HL-60 (cell line): ENCODE measurements at regions not wholly inside any gene's neighbourhood (a gene's known extent, or its start where the extent isn't known, plus 50 kb on each side); places are given as distances from the start of the nearest gene placed in this dataset.

ENCODE experiments used
- DNase-seq, 2 experiments: peaks; one replicate each; pipeline ENCODE4 v3.0.0-alpha.2; 2010 to 2020; ENCODE audit warnings: low read depth in 1 of 2, low spot score in 1 of 2
- H3K27ac ChIP-seq: fragments of 250-450 bp; sonication (Bioruptor Pico); replicated peaks from 2 replicates; pipeline ENCODE4 v1.5.1; 2020; ENCODE audit warnings: mild to moderate bottlenecking, moderate library complexity
- H3K27me3 ChIP-seq: fragments of 250-450 bp; sonication (Bioruptor Pico); 2 replicates; pipeline ENCODE4 v1.5.1; 2021; ENCODE audit warnings: mild to moderate bottlenecking, moderate library complexity; ENCODE audit not compliant: insufficient read depth, poor library complexity, severe bottlenecking
- H3K4me3 ChIP-seq: replicated peaks from 2 replicates; pipeline ENCODE4 v1.5.1; 2011; ENCODE audit warnings: mild to moderate bottlenecking, control low read depth, low read length; ENCODE audit not compliant: insufficient read depth
- CTCF ChIP-seq: IDR thresholded peaks from one replicate; pipeline ENCODE4 v1.5.1; 2011; ENCODE audit warnings: low read length, control low read depth, inconsistent platforms; ENCODE audit not compliant: insufficient read depth
- GABPA ChIP-seq: IDR thresholded peaks from 2 replicates; pipeline ENCODE4 v1.6.1; 2012; ENCODE audit warnings: low read depth
- POLR2AphosphoS5 ChIP-seq: IDR thresholded peaks from 2 replicates; pipeline ENCODE4 v1.6.1; 2012; ENCODE audit warnings: low read depth
- REST ChIP-seq: IDR thresholded peaks from 2 replicates; pipeline ENCODE4 v1.6.1; 2012; ENCODE audit warnings: low read depth; ENCODE audit not compliant: insufficient replicate concordance
- SPI1 ChIP-seq: IDR thresholded peaks from 2 replicates; pipeline ENCODE4 v1.6.1; 2012; ENCODE audit warnings: low read depth, mild to moderate bottlenecking, borderline replicate concordance

GRCh38 chr11:127656116-127656836 is 655.7 kb upstream of the KIRREL3 start:
- DNase-seq, result no peak
- Histone ChIP-seq H3K4me3 (no peak overlapping the region), H3K27me3 (no peaks in the 10 kb centered on the region), H3K27ac (no peak overlapping the region)
- TF ChIP-seq SPI1, result no peak
- TF ChIP-seq GABPA, result no peak
- TF ChIP-seq CTCF, result no peak
- TF ChIP-seq REST, result no peak
- no peak for TF ChIP-seq POLR2AphosphoS5

- DNase-seq, result no peak
- H3K27me3 ChIP-seq, result no peaks in the 10 kb centered on the region
- H3K4me3 ChIP-seq, result no peak overlapping the region
- TF ChIP-seq SPI1 (no peak), GABPA (no peak), REST (no peak), POLR2AphosphoS5 (no peak), CTCF (no peak)
- H3K27ac ChIP-seq, result no peak overlapping the region
Measured at GRCh38 chr11:127653076-127653475, 652.5 kb upstream of the KIRREL3 start.

- no peak for DNase-seq
- Histone ChIP-seq H3K4me3 (no peak overlapping the region), H3K27me3 (no peaks in the 10 kb centered on the region), H3K27ac (no peak overlapping the region)
- no peak for TF ChIP-seq REST
- no peak for TF ChIP-seq POLR2AphosphoS5
- TF ChIP-seq GABPA, result no peak
- TF ChIP-seq CTCF, result no peak
- no peak for TF ChIP-seq SPI1
Measured at GRCh38 chr11:127651888-127652221, 651.3 kb upstream of the KIRREL3 start.
